Gastrocnemius medialis (tissue), 4 donors: ENCODE measurements at regions not wholly inside any gene's neighbourhood (a gene's known extent, or its start where the extent isn't known, plus 50 kb on each side); places are given as distances from the start of the nearest gene placed in this dataset.

Experiments
- ATAC-seq, 2 donors: fragments of 150-250 bp; one replicate each; pipeline ENCODE4 v1.9.1; 2016
- DNase-seq, 2 donors: peaks; one replicate each; pipeline ENCODE4 v3.0.0-alpha.2; 2019
- H3K27ac ChIP-seq, 4 donors: fragments of 200-600 bp; sonication (generic); 1 replicate in 1 of 4; 2 replicates in 3 of 4; pipeline ENCODE4 v1.5.1; 2016 to 2018; ENCODE audit warnings: mild to moderate bottlenecking in 2 of 4, moderate library complexity in 1 of 4
- H3K27me3 ChIP-seq, 3 donors: fragments of 200-600 bp; sonication (generic) in 2 of 3; 1 replicate in 1 of 3; 2 replicates in 2 of 3; pipeline versions ENCODE4 v1.5.1 to v1.6.0; 2016 to 2019; ENCODE audit warnings: mild to moderate bottlenecking in 1 of 3, moderate library complexity in 1 of 3
- H3K36me3 ChIP-seq, 2 donors: fragments of 200-600 bp; sonication (generic) in 1 of 2; one replicate each; pipeline ENCODE4 v1.5.1; 2017 to 2018
- H3K4me1 ChIP-seq, 2 donors: fragments of 200-600 bp; sonication (generic) in 1 of 2; one replicate each; pipeline ENCODE4 v1.5.1; 2016 to 2017; ENCODE audit warnings: mild to moderate bottlenecking in 2 of 2
- H3K4me3 ChIP-seq, 4 donors: fragments of 200-600 bp; sonication (generic) in 3 of 4; 1 replicate in 1 of 4; 2 replicates in 3 of 4; pipeline ENCODE4 v1.5.1; 2016 to 2019; ENCODE audit warnings: mild to moderate bottlenecking in 2 of 4
- H3K9me3 ChIP-seq, 3 donors: fragments of 200-600 bp; sonication (generic) in 2 of 3; 1 replicate in 1 of 3; 2 replicates in 2 of 3; pipeline ENCODE4 v1.5.1; 2016 to 2019
- CTCF ChIP-seq, 5 experiments: fragments of 450-650 bp in 3 of 5; fragments of 200-600 bp in 2 of 5; sonication (generic) in 2 of 5; IDR thresholded peaks in 4 of 5; conservative IDR thresholded peaks in 1 of 5; 1 replicate in 4 of 5; 2 replicates in 1 of 5; pipeline ENCODE4 v1.5.1; 2016 to 2019; ENCODE audit warnings: antibody characterized with exemption in 5 of 5, mild to moderate bottlenecking in 3 of 5, moderate library complexity in 3 of 5
- POLR2A ChIP-seq, 2 donors: fragments of 450-650 bp; IDR thresholded peaks; one replicate each; pipeline ENCODE4 v1.6.1; 2017; ENCODE audit warnings: antibody characterized with exemption in 2 of 2, mild to moderate bottlenecking in 2 of 2, moderate library complexity in 2 of 2
- in situ Hi-C, 4 donors: fragments of 200-750 bp; cut with MboI; loops; one replicate each; pipeline versions ENCODE4 v1.15.0 to v1.8.0; 2017; ENCODE audit warnings: low sequenced_read_pairs in 4 of 4
- intact Hi-C: fragments of 100-400 bp; cut with DNase I; formaldehyde crosslinking; loops from one replicate; pipeline ENCODE4 v1.15.1; 2023; ENCODE audit warnings: low total_unique reads

GRCh38 chr1:55346586-55346985 is 131.4 kb upstream of the USP24 start:
- no peak overlapping the region for H3K27ac ChIP-seq
- H3K4me1 ChIP-seq: no peaks in the 10 kb centered on the region
- no peak for ATAC-seq
- H3K27me3 ChIP-seq: no peaks in the 10 kb centered on the region
- intact Hi-C loops: no loop called here
- in situ Hi-C loops: no loop called here
- no peaks in the 10 kb centered on the region for H3K9me3 ChIP-seq
- H3K36me3 ChIP-seq: no peaks in the 10 kb centered on the region
- no peak for TF ChIP-seq CTCF (IDR thresholded peaks at IDR 0.05 in 4 of 5, conservative IDR thresholded peaks at IDR 0.05 in 1 of 5)
- TF ChIP-seq POLR2A (IDR thresholded peaks at IDR 0.05): no peak
- H3K4me3 ChIP-seq: no peak overlapping the region
- no peak for DNase-seq

- DNase-seq: no peak
- H3K4me1 ChIP-seq: no peaks in the 10 kb centered on the region
- intact Hi-C loops: no loop called here
Measured at GRCh38 chr1:55339681-55340080, 124.5 kb upstream of the USP24 start.

GRCh38 chr1:55338448-55338820 is 123.3 kb upstream of the USP24 start:
- no peak for TF ChIP-seq POLR2A (IDR thresholded peaks at IDR 0.05)
- no peaks in the 10 kb centered on the region for H3K4me1 ChIP-seq
- ATAC-seq (no peak), DNase-seq (no peak)
- H3K4me3 ChIP-seq: no peak overlapping the region
- intact Hi-C loops (no loop called here), in situ Hi-C loops (no loop called here)
- no peaks in the 10 kb centered on the region for H3K27me3 ChIP-seq
- no peak overlapping the region for H3K27ac ChIP-seq
- H3K36me3 ChIP-seq: no peaks in the 10 kb centered on the region
- no peaks in the 10 kb centered on the region for H3K9me3 ChIP-seq

More at GRCh38 chr1:55339681-55340080, 124.5 kb upstream of the USP24 start:
- H3K9me3 ChIP-seq: no peaks in the 10 kb centered on the region
- no peak for TF ChIP-seq CTCF (IDR thresholded peaks at IDR 0.05 in 4 of 5, conservative IDR thresholded peaks at IDR 0.05 in 1 of 5)
- no peak for TF ChIP-seq POLR2A (IDR thresholded peaks at IDR 0.05)
- in situ Hi-C loops: no loop called here
- no peaks in the 10 kb centered on the region for H3K27me3 ChIP-seq
- no peak overlapping the region for H3K4me3 ChIP-seq
- H3K27ac ChIP-seq: no peak overlapping the region
- no peaks in the 10 kb centered on the region for H3K36me3 ChIP-seq
- ATAC-seq: no peak

GRCh38 chr1:55337801-55338447 is 122.8 kb upstream of the USP24 start:
- DNase-seq (no peak), ATAC-seq (no peak)
- in situ Hi-C loops: no loop called here
- no peaks in the 10 kb centered on the region for H3K9me3 ChIP-seq
- TF ChIP-seq POLR2A (IDR thresholded peaks at IDR 0.05): no peak
- TF ChIP-seq CTCF (IDR thresholded peaks at IDR 0.05 in 4 of 5, conservative IDR thresholded peaks at IDR 0.05 in 1 of 5): peak in 2 of 5 experiments; percentile 29 to 33
- no peak overlapping the region for H3K27ac ChIP-seq
- intact Hi-C loops: no loop called here
- no peaks in the 10 kb centered on the region for H3K36me3 ChIP-seq
- H3K4me1 ChIP-seq: no peaks in the 10 kb centered on the region
- no peaks in the 10 kb centered on the region for H3K27me3 ChIP-seq
- no peak overlapping the region for H3K4me3 ChIP-seq

GRCh38 chr1:55334797-55335196 is 119.6 kb upstream of the USP24 start:
- TF ChIP-seq CTCF (IDR thresholded peaks at IDR 0.05 in 4 of 5, conservative IDR thresholded peaks at IDR 0.05 in 1 of 5) (no peak), POLR2A (IDR thresholded peaks at IDR 0.05) (no peak)
- no peak overlapping the region for H3K27ac ChIP-seq
- ATAC-seq (no peak), DNase-seq (no peak)
- in situ Hi-C loops: no loop called here
- no peaks in the 10 kb centered on the region for H3K9me3 ChIP-seq
- H3K27me3 ChIP-seq: no peaks in the 10 kb centered on the region
- H3K4me3 ChIP-seq: no peak overlapping the region
- H3K36me3 ChIP-seq: no peaks in the 10 kb centered on the region
- intact Hi-C loops: no loop called here
- H3K4me1 ChIP-seq: no peaks in the 10 kb centered on the region
